Activated CD4-positive, alpha-beta T cell treated with anti-CD3 and anti-CD28 coated beads, Interleukin-2, Interleukin-4, amounts not matched to agents 100 ng/mL and 50 ng/mL, durations not matched to agents 16 hours and 8 hours (primary cell): ENCODE measurements at regions not wholly inside any gene's neighbourhood (a gene's known extent, or its start where the extent isn't known, plus 50 kb on each side); places are given as distances from the start of the nearest gene placed in this dataset.

Experiments
- DNase-seq: peaks from one replicate; pipeline ENCODE4 v3.0.0-alpha.2; 2020; ENCODE audit warnings: low spot score

DNA sequence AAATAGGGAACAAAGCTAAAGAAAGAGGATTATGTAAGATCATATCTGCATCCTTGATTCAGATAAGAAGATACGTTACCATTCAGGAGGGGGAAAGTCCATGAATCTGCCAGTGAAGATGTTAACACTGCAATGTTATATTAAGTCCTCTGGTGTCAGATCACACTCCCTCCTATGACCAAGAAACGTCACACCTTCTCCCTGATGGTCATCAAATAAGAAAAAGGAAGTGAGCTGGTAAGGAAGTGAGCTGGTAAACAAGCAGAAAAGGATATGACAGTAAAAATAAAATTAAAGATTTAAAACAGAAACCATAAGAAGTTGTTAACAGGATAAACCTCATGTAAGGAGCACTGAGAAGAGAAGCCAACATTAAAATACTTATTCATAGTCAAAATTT, 340.2 kb downstream of the SEC23A start:
- no peak for DNase-seq

DNA sequence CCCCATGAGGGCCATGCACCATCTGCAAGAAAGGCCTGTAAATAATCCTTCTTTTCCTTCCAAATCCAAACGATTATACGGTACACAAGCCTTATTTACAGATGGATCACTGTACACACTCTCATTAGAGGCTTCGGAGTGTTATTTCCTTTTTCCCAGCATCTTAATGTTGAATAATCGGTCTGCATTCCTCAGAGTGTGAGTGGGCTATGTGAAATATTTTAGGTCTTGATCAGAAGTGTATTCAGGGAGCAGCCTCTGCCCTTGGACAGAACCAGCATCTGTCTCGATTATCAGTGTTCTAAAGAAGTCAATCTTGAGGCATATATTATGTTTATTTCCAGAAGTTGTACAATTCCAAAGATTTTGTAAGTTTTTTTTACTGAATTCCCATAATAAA, 340.6 kb downstream of the SEC23A start:
- DNase-seq: no peak

- no peak for DNase-seq
These were observed 342.0 kb downstream of the SEC23A start for GRCh38 chr14:38761033-38761432.

- DNase-seq: no peak
These were observed 344.4 kb downstream of the SEC23A start for GRCh38 chr14:38758661-38759060.

DNA sequence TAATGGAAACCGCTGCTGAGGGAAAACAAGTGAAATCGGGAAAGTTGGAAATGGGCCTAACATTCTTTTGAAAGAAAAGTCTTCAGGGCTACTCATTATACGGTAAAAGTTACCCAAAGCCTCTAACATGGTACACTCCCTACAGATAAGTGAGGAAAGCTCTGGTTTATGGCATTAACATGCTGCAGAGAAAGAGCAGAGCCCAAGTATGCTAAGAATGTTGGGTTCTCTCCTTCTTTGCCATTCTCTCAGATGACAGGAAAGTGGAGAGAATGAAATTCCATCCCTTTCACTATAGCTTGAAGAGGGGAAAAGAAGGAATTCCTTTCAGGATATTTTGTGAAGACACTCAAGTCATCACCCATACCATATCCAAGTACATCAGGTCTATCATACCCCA, 348.0 kb downstream of the SEC23A start:
- no peak for DNase-seq

DNA sequence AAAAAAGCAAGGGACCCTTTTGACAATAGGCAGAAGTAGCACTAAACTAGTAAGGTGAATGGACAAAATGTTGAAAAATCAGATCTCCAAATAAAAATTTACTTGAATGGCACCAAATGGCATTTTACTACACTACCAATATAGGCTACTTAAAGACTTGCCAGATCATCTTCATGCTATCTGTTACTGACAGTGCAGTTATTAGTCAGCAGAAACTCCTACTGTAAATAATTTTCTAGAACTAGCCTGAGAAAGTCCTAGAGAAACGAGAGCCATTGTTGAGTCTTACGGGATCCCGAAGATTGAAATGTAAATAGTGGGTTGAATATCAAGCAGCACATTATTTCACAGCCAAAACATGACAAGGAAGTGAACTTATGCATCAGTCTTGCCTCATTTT, 350.3 kb downstream of the SEC23A start:
- no peak for DNase-seq

DNA sequence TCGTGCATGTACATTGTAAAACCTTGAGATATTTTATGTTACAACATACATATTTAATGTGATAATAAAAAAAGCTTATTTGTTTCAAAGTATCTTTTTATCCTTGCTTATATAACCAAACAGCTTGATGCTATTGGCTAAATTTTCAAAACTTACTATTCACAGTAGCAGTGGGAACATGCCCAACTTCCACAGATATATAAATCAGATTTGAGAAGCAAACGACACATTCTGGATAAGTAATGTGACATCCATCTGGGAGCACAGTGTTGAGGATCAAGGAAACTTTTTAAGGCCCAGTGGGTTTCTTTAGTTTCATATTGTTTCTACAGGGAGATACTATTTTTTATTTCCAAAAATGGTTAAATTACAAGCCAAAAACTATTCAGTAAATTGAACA, 350.7 kb downstream of the SEC23A start:
- no peak for DNase-seq

- no peak for DNase-seq
These were observed 351.6 kb downstream of the SEC23A start for GRCh38 chr14:38751459-38751858.

- DNase-seq: no peak
These were observed 353.1 kb downstream of the SEC23A start for GRCh38 chr14:38749936-38750335.

- no peak for DNase-seq
These were observed 357.2 kb downstream of the SEC23A start for GRCh38 chr14:38745861-38746260.

GRCh38 chr14:38743966-38744584, 359.0 kb downstream of the SEC23A start:
- no peak for DNase-seq

- DNase-seq: no peak
These were observed 365.2 kb downstream of the SEC23A start for GRCh38 chr14:38737686-38738407.

DNA sequence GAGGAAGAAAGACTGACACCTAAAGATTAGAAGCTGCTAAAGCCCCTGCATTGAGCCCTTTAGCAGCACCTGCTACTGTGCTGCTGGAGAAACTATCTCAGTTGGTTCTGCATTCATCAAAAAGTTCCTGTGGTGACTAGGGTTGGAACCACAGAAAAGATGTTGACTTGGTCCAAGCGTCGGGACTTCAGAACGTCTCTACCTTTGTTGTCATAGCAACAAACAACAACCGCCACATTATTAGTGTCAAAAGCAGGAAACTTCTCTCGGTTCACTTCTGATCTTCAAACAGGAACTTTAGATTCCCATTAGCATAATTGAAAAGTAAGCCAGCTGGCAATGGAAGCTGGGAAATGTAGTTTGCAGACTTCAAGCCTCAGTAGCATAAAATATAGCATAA, 368.0 kb downstream of the SEC23A start:
- DNase-seq: no peak

- DNase-seq: no peak
These were observed 371.1 kb downstream of the SEC23A start for GRCh38 chr14:38731962-38732361.

DNA sequence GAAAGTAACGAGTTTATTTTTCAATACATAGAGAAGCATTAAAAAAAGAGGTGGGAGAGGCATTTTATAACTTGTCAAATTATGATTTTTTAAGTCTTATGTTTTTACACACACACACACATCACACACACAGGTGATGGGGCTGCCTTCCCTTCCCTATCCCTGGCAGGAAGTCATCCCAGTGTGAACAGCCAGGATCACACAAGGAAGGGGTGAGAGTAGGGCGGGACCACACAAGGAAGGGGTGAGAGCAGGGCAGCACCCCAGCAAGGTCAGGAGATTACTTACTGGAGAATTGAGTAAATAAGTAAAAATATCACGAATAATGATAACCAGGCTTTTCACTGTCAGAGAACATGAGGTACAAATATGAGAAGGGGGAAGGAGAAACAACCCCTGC, 372.6 kb downstream of the SEC23A start:
- no peak for DNase-seq

DNA sequence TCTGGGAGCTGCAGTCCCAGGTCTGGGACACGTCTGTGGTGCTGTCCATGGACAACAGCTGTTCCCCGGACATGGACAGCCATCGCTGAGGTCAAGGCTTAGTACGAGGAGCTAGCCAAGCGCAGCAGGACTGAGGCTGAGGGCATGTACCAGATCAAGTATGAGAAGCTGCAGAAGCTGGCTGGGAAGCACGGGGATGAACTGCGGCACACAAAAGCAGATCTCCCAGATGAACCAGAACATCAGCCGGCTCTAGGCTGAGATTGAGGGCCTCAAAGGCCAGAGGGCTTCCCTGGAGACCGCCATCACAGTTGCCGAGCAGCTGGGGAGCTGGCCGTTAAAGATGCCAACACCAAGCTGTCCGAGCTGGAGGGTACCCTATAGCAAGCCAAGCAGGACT, 375.3 kb downstream of the SEC23A start:
- no peak for DNase-seq

GRCh38 chr14:38724621-38725020, 378.4 kb downstream of the SEC23A start:
- no peak for DNase-seq

DNA sequence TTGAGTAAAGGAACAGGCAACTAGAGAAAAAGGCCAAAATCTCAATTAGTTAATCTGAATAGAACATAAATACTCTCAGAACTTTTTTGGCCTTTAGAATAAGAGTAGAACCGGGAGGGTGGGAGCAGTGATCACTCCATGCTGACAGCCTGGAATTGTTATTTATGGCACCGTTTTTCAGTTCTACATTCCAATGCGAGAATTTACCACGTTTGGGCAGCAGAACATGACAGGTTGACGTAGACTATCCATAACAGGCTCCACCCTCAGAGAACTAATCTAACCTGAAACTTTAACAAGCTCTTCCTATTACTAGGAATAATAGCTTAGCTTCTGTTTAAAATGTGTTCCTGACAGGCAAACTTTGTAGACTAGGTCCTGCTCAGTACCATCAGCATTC, 379.1 kb downstream of the SEC23A start:
- no peak for DNase-seq

DNA sequence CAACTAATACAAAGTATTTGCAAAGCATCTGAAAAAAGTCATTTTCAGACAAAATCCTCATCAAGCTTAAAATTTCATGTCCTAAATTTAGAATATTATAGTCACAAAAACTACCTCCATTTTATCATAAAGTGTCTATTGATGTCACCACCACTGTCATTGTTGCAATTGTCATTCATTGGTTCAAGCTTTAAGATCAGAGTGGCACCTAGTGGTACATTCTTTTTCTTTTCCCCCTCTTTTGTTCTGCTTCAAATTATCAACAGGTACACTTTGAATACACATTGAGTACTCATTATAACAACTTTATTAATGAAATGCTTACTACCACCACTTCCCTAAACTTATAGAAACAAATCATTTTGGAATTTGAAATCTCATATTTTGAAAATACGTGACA, 379.8 kb downstream of the SEC23A start:
- no peak for DNase-seq

GRCh38 chr14:38721822-38722431, 381.1 kb downstream of the SEC23A start:
- peak; percentile 29 for DNase-seq

DNA sequence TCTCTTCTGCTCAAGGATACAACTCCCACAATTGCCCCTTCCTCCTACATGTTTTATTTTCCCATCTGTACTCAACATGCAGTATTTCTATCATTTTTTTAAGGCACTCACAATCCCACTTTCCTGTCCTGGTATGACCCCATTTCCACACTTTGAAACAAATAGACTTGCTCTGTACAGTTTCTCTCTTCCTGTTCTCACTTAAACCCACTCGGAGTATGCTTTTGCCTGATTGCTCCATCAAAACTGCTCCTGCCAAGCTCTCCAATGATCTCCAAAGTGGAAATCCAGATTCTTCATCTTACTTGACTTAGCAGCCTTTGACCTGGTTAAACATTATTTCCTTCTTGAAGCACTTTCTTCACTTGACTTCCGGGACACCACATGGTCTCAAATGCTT, 384.5 kb downstream of the SEC23A start:
- no peak for DNase-seq

DNA sequence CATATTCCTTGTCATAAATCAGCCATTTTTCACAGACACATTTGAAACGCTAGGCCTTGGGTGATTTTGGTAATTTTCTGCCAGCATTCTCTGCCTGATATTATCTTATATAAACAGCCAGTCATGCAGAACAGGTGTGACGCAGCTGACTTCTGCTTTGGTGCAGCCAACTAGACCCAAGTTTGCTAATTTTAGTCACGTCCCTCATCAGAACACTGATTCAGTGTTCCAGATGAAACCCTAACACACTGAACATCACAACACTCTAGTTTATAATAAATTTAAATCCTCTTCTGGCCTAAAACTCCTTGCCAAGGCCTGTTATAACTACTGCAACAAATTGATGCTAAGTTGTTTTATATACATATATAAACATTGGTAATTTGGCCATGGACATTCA, 386.1 kb downstream of the SEC23A start:
- no peak for DNase-seq

- DNase-seq: no peak
These were observed 392.2 kb downstream of the SEC23A start for GRCh38 chr14:38710881-38711280.

GRCh38 chr14:38710196-38710595, 392.8 kb downstream of the SEC23A start:
- no peak for DNase-seq
